SIG-M5 treated with dmso at 0.1 percent for 504 hours (cell line): ENCODE measurements at regions not wholly inside any gene's neighbourhood (a gene's known extent, or its start where the extent isn't known, plus 50 kb on each side); places are given as distances from the start of the nearest gene placed in this dataset.
"Not testable (repeated sequence)": the region's sequence is repeated elsewhere in the genome, so short reads cannot be mapped to it uniquely, and the experiment has no call there.

Source experiments
- DNase-seq: peaks from one replicate; lab custom pipeline; 2025; ENCODE audit not compliant: unreplicated experiment; lab: John Stamatoyannopoulos, UW

GRCh38 chr4:140219567-140219966 is 65.6 kb upstream of the MAML3 start:
- DNase-seq, result no peak

- not testable (repeated sequence) for DNase-seq
These were observed 65.1 kb upstream of the MAML3 start for GRCh38 chr4:140219070-140219469.

GRCh38 chr4:140213749-140214148 is 59.8 kb upstream of the MAML3 start:
- no peak for DNase-seq

- no peak for DNase-seq
These were observed 59.1 kb upstream of the MAML3 start for GRCh38 chr4:140213116-140213515.

- no peak for DNase-seq
These were observed 58.7 kb upstream of the MAML3 start for GRCh38 chr4:140212646-140213045.

- DNase-seq, result no peak
These were observed 58.2 kb upstream of the MAML3 start for GRCh38 chr4:140212194-140212593.

GRCh38 chr4:140211693-140212092 is 57.7 kb upstream of the MAML3 start:
- no peak for DNase-seq

GRCh38 chr4:140211161-140211560 is 57.2 kb upstream of the MAML3 start:
- no peak for DNase-seq

GRCh38 chr4:140208921-140209320 is 54.9 kb upstream of the MAML3 start:
- no peak for DNase-seq
